HG03575 (cell line): ENCODE measurements at regions not wholly inside any gene's neighbourhood (a gene's known extent, or its start where the extent isn't known, plus 50 kb on each side); places are given as distances from the start of the nearest gene placed in this dataset.

Experiments
- ATAC-seq: cut with Tn5 transposase; IDR thresholded peaks from one replicate; pipeline ENCODE4 v1.9.1; 2021; ENCODE audit not compliant: unreplicated experiment, insufficient number of reproducible peaks, low FRiP score; ENCODE audit errors: extremely low read depth

- ATAC-seq, result no peak
These were observed 409.9 kb downstream of the MTX2 start for GRCh38 chr2:176679061-176679669.

GRCh38 chr2:176680916-176681516, 411.8 kb downstream of the MTX2 start:
- no peak for ATAC-seq

GRCh38 chr2:176681584-176682115, 412.4 kb downstream of the MTX2 start:
- ATAC-seq, result no peak

DNA sequence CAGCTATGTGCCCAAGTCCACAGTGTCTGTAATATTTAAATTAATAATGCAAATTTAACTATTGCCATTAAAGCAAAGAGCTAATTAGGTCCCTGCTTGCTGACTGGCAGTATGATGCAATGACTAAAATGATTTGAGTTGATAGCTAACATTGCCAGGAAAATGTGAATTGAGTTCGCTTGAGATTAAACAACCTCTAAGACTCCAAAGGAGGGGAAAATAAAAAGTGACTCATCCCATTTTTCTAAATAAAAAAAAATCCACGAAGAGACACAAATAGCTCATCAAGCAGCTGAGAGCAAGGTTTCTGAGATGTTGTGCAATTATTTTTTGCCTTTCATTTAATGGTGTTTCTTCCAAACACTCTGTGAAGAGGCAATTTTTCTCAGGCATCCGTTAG, 413.0 kb downstream of the MTX2 start:
- no peak for ATAC-seq

DNA sequence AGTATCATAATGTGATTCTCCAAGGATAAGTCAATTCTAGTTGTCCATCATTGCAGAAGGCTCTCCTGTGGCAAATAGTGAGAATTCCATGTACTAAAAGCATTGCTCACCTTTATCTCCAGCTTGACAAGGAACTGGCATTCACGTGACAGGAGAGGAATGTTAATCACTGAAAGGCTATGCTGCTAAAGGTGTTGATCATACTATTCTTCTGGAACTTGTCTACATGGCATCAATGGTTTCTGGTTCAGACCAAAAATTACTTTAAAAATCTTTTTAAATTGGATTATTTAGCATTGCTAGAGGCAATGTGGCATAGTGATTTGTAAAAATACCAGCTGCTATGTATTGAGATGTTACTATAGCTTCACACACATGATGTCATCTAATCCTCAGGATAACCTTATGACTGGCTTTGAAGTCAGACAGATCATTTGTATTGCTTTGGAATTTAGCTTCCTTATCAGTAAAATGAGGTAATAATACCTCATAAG, 414.4 kb downstream of the MTX2 start:
- no peak for ATAC-seq

DNA sequence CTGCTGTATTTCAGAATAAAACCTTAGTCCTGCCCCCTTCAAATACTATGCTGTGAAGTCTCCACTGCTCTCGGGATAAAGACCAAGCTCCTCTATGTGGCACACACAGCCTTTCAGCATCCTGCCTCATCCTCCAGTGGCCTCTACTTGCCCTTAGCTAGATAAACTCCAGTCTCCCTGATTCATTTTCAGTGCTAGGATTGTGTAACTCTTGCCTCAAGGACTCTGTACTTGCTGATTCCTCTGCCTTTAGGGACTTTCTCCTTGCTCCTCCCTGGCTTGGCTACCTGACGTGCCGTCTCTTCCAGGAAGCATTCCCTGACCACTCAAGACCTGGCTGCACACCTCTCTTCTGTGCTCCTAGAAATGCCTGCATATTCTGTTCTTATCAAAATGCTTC, 416.7 kb downstream of the MTX2 start:
- ATAC-seq, result no peak

GRCh38 chr2:176686328-176686727, 417.1 kb downstream of the MTX2 start:
- no peak for ATAC-seq

DNA sequence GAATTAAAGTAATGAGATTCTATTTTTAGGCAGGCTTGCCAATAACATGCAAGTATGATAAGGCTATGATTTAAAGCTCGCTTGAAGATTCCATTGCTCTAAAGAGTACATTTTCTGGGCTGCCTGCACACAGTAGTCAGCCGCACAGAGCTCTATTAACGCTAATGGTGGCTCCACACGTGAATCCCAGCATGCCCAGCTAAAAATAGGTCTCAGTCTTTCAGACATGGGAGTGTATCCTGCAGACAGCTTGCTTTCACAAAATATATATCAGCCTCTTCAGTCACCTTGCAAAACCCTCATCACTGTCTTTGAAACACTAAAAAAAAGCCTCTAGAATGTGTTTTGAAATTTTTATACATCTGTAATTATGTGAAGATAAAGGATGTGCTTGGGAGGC, 418.1 kb downstream of the MTX2 start:
- no peak for ATAC-seq

DNA sequence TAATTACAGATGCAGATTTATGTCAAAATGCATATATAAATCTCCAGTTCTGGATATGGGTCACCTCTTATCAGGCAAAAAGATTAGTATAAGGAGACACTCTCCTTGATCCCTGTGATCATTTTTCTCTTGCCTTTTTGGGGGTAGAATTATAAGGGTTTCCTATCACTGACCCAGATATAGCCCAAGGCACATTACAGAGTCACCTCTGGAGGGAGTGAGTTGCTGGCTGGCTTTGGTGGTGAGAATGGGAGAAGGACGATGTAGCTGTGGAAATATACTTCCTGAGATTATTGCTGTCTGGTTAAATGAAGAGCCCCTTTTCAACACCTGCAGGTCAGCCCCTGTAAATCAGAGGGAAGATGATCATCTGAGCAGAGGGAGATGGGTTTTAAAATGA, 418.7 kb downstream of the MTX2 start:
- ATAC-seq, result no peak

- no peak for ATAC-seq
These were observed 420.5 kb downstream of the MTX2 start for GRCh38 chr2:176689711-176690110.

DNA sequence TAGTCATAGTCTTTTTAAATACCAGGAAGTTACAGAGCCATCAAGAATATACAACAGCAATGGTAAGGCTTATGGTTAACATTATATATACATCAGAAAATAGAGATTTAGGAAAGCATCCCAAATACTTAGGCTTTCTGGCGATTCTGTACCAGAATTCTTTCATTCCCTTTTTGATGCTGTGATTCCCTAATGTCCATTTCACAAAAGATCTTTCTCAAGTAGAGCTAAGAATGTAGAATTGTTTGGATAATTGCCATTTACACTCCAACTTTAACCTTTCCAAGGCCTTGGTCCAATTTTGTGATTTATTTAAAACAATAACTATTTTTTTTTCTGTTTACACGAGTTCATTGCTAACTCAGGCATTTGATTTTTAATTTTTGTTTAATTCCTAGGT, 422.2 kb downstream of the MTX2 start:
- no peak for ATAC-seq

DNA sequence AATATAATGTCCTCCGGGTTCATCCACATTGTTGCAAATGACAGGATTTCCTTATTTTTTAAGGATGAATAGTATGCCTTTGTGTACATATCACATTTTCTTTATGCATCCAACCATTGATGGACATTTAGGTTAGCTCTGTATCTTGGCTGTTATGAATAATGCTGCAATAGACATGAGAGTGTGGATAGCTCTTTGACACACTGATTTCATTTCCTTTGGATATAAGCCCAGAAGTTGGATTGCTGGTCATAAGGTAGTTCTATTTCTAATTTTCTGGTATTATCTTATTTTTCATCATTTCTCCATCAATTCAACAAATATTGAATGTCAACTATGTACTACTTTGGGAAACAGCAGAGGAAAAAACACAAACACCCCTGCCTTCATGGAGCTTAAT, 423.3 kb downstream of the MTX2 start:
- no peak for ATAC-seq

GRCh38 chr2:176699098-176699497, 429.9 kb downstream of the MTX2 start:
- no peak for ATAC-seq

DNA sequence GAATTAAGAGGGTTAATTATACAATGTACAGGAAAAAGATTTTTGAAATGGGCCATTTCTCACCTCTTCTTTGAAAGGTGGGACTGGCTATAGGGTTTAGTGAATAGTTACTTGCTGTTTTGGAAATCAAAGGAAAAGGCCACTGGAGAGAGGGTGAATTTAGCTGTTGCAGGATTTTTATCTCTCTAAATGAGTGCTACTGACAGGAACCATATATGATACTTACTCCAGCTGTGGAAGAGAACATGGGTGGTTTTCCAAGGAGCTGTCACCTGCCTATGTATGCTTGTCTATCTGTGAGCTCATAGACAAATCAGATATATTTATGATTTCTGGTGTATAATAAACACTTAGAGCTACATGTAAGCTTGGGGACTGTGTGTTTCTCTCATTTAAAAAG, 430.4 kb downstream of the MTX2 start:
- ATAC-seq, result no peak

- no peak for ATAC-seq
These were observed 432.9 kb downstream of the MTX2 start for GRCh38 chr2:176702131-176702530.

- ATAC-seq, result no peak
These were observed 435.1 kb downstream of the MTX2 start for GRCh38 chr2:176704282-176704858.

- ATAC-seq, result no peak
These were observed 440.1 kb downstream of the MTX2 start for GRCh38 chr2:176709149-176709951.

- no peak for ATAC-seq
These were observed 440.7 kb downstream of the MTX2 start for GRCh38 chr2:176709991-176710390.

GRCh38 chr2:176710657-176711186, 441.5 kb downstream of the MTX2 start:
- no peak for ATAC-seq
